ENCODE measurements at regions not wholly inside any gene's neighbourhood (a gene's known extent, or its start where the extent isn't known, plus 50 kb on each side); places are given as distances from the start of the nearest gene placed in this dataset.
"Not testable (repeated sequence)": the region's sequence is repeated elsewhere in the genome, so short reads cannot be mapped to it uniquely, and the experiment has no call there.

DNA sequence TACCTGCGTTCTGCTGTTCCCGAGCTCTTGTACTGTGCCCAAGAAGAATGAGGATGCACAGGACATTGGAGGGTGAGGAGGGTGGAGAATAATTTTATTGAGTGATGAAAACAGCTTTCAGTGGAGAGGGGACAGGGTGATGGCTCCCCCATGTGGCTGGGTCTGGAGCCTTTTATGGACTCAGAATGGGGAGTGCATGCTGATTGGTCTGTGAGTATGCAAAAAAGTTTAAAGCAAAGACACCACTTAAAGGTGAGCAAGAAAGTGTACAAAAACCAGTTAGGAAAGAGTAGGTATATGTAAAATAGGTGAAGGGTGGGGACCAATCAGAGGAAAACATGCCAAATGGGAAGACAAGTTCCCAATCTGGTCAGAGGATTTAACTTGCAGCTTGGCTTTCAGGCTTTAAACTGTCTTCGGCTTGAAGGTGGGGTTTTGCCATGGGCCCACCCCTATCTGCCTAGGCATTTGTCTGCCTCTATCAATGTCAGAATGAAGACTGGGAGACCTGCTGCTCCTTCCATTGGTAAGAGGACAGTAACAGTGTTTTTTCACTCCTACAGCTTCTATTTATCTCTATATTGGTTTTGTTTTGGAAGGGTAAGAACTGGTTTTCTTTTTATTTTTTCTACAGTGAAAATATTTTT lies 118.0 kb upstream of the RAI14 start:
- peak; percentile 57 for DNase-seq

- DNase-seq: no peak
Observed at GRCh38 chr5:34539183-34539582, 116.9 kb upstream of the RAI14 start.

GRCh38 chr5:34541067-34541466 lies 115.1 kb upstream of the RAI14 start:
- DNase-seq: no peak

- no peak for DNase-seq
Observed at GRCh38 chr5:34542818-34543217, 113.3 kb upstream of the RAI14 start.

DNA sequence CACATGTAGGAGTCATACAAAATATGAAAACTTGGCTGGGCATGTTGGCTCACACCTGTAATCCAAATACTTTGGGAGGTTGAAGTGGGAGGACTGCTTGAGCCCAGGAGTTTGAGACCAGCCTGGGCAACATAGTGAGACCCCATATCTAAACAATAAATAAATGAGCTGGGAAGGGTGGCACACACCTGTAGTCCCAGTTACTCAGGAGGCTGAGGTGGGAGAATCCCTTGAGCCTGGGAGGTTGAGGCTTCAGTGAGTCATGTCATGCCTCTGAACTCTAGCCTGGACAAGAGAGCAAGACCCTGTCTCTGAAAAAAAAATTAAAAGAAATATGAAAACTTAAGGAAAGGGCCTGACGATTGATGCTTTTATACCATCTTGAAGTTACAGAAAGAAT lies 112.4 kb upstream of the RAI14 start:
- no peak for DNase-seq

GRCh38 chr5:34544403-34544802 lies 111.7 kb upstream of the RAI14 start:
- DNase-seq: no peak

DNA sequence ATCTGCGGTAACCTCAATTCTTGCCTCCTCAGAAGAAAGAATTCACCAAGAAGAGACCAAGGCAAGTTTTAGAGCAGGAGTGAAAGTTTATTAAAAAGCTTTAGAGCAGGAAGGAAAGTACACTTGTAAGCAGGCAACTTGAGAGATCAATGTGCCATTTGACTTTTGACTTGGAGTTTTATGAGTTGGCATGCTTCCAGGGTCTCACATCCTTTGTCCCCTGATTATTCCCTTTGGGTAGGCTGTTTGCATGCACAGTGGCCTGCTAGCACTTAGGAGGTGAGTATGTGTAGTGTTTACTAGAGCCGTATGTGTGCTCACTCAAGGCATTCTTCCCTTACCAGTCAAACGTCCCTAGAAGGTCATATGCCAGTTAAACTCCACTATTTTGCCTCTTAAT lies 111.0 kb upstream of the RAI14 start:
- no peak for DNase-seq

DNA sequence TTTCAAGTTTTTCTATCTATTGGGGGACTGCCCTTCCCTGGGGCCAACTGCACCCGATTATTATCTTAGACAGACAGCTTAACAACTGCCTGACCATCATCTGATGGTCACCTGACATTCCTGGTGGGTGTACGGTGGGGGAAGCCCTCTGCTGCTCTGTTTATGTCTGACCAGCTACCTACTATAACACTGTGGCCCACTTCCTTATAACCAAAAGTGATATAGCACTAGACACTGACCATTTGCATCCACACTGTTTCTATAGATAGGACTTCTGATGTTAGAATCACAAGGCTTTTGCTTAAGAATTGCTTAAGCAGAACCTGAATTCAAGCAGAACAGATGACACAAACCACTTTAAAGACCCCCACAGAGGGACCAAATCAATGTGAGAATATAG lies 110.5 kb upstream of the RAI14 start:
- no peak for DNase-seq

DNA sequence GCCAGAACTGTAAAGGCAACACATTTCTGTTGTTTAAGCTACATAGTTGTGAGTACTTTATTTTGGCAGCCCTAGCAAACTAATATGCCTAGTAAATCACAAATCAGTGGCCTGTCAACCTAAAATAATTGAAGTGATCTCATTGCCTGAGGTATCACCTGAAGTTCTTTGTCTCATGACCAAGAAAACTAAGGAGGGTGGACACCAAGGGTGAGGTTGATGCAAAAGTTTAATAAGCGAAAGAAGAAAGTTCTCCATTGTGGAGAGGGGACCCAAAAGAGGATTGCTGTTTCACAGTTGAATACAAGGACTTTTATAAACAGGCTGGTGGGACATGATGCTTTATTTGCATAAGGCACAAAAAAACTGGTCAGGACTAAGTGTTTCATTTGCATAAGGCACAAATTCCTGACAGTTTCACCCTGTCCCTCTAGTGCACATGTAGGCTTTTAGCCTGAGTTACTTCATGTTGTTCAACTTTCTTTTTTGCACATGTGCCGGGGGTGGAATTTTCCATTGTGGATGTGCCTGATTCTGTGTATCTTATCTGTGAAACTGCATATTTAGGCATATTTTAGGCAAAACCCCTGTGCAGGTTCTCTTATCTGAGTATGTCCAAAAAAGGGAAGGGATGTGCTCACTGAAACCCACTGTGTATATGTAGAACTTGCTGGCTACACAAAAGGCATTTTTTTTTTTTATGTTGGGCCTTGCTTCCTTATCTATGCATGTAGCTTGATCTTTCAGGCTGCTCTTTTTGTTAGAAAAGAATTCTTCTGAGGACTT lies 108.6 kb upstream of the RAI14 start:
- no peak for DNase-seq

DNA sequence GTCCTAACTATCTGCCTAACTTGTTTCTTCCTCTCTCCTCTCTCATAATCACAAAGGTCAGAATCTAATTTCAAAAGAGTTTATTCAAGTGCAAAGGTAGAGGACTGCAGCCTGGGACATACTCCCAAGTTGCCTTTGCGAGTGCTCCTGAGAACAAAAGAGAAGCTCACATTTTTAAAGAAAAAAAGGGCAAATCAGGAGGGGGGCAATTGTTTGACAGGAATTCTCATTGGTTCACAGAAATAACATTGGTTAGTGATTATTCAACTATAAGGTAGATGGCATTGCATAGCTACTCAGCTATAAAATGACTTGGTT lies 108.1 kb upstream of the RAI14 start:
- no peak for DNase-seq

DNA sequence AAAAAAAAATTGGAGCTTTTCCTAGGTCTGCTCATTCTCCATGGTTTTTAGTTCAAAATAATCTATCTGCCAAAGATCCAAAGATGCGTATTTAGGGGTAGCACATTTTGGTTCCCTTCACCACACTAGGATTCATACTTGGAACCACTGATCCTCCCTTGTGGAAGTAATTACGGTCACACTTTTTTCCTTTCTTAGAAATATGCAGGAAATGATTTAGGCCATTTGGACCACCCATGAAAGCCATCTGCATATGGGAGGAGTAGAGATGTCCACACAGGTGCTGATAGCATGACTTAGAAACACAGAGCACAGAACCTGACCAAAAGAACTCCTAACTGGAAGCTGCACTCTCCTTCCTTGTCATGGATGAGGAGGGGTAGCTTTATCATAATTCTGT lies 105.9 kb upstream of the RAI14 start:
- DNase-seq: no peak

DNA sequence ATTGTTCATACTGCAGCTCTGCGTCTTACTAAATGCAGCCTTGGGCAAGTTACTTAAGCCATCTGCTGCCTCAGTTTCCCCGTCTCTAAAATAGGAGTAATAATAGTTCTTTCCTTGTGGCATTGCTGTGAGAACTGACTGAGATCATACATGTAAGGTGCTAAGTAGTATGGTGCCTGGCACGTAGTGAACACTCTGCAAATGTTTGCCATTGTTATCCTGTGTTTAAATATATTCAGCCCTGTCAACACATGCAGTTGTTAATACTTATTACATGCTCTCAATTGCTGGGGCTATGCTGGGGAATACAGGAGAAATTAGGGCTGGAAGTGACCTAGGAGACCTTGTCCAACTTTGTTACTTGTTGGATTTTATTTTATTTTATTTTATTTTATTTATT lies 105.2 kb upstream of the RAI14 start:
- DNase-seq: no peak

DNA sequence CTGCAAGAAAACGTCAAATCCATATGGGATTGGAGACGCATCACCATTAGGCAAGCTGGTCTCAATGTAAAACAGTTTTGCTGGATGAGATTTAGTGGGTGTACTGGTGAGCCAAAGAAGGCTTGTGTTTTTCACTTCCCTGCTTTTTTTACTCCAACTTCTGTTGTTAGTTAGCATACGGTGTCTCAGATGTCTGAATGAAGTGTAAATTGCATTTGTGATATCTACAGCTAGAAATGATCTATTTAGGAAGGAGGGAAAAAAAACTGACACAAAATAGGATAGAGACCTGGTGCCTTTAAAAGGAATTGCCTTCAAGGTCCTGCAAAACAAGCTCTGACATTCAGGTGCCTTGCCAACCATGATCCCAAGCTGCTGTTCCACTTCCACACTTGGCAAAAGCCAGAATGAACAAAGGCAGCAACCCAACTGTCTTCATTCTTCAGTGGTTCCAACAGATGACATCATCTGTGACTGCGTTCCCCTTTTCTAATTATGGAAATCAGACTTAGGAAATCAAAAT lies 104.2 kb upstream of the RAI14 start:
- no peak for DNase-seq

GRCh38 chr5:34552686-34553085 lies 103.4 kb upstream of the RAI14 start:
- no peak for DNase-seq

DNA sequence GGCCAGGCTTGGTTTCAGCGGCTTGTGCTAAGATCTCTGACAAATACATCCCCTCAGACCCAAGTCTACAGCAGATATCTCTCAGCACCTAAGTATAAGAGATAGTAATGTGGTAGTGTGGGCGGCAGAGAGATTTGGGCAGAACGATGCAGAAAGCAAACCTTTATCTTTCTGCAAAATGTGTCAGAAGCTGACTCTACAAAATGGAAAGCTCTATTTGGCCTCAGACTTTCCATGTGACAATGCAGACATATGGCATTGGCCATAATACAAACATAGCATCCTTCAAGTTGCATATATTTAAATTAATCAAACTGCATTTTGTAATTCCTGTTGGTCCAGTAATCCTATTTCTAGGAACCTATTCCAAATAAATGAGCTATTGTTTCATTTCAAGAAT lies 102.5 kb upstream of the RAI14 start:
- DNase-seq: no peak

DNA sequence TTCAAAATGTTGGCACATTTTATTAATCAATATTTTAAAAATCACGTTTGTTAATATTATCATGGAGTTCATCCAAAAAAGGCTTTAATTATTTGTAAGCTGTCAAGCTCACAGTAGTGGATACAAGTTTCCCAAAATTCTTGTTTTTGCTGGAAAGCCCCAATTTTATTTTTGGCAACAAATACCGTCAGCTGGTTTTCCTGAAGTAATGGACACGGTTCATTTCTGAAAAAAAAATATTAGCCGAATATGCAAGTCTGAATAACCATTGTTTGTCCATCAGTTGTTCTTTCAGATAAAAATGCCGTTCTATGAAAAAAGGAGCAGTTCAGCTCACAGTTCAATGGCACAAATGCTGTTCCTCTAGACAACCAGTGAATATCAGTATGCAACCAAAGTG lies 101.5 kb upstream of the RAI14 start:
- no peak for DNase-seq

- no peak for DNase-seq
Observed at GRCh38 chr5:34555699-34556508, 100.2 kb upstream of the RAI14 start.

DNA sequence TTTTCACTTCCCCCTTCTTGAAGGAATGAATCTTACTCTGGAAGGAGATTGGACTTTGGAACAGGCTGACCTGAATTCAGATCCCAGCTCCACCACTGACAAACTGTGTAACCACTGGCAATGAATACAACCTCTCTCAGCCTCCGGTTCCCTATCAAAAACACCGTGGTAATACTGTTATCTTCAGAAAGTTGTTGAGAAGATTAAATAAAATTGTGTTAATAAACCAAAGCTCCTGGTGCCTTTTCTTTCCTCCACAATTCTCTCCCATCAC lies 99.7 kb upstream of the RAI14 start:
- no peak for DNase-seq

DNA sequence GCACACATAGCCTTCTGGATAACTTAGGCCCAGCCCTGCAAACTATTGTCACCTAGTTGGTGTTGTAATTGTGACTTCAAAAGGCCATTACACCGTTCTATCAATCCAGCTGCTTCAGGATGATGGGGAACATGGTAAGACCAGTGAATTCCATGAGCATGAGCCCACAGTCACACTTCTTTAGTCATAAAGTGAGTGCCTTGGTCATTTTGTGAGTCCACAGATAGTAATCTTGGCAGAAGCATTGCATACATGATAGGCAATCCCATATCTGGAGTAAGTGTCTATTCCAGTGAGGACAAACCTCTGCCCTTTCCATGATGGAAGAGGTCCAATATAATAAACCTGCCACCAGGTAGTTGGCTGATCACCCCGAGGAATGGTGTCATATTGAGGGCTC lies 94.5 kb upstream of the RAI14 start:
- DNase-seq: not testable (repeated sequence)

DNA sequence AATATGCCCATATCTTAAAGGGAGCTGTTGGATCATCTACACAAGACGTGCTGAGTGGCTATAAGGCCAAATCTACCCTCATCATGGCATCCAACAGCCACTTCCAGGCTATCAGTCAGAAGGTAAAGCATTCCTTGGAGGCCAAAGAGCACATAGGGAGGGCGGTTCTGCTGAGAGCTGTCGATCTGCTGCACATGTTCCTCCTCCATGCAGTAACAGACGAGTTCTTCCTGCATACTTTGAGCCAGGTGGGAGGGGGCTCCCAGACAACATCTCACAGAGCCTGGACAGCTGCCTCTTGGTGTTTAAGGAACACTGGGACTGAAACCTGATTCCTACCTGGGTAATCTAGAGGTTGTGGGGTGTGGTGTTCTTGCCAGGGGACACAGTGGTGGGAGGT lies 93.3 kb upstream of the RAI14 start:
- no peak for DNase-seq

DNA sequence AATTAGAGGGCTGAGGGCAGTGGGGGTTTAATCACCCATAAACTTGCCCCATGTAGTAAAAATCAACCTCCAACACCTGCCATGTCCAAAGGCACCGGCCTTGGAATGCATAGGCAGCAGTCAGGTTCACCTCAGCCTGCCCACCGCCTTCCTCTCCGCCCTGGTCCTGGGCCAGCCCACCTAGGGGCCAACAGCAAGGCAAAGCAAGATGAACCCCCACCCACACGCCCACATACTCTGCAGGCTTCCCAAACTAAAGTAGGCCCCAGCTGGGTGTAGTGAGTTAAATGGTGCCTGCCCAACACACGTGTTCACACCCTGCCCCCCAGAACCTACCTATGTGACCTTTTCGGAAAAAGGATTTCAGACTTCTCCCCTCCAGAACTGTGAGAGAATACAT lies 92.9 kb upstream of the RAI14 start:
- no peak for DNase-seq

GRCh38 chr5:34563931-34564709 lies 92.0 kb upstream of the RAI14 start:
- no peak for DNase-seq

DNA sequence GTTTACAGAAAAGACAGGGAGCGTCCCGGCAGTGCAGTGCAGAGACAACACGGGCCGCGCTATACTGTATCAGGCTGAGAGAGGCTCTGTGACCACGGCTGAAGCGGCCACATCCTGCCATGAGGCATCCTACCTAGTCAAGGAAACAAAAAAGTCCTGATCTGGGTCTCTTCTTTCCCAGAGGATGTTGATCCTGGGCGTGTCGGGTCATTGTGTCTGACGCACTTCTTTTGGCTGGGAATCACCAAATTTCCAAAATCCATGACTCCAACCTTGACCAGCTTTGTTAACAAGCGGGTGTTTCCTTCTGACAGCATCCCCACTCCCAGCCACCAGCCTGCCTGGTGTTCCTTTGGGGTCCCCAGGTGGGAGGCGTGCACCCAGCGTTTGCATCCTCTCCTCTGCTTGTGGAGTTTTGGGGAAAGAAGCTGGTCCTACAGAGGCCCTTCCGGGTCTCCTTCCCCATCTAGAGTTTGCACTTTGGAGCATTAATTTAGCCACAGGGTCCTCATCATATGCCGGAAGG lies 91.4 kb upstream of the RAI14 start:
- no peak for DNase-seq

Data from stimulated activated CD4-positive, alpha-beta T cell treated with anti-CD3 and anti-CD28 coated beads, Interleukin-15, amount 100 ng/mL, for 24 hours (primary cell).